OCI-LY1 (cell line): ENCODE measurements at regions not wholly inside any gene's neighbourhood (a gene's known extent, or its start where the extent isn't known, plus 50 kb on each side); places are given as distances from the start of the nearest gene placed in this dataset.

Experiments used
- H2AFZ ChIP-seq: fragments of 200-600 bp; sonication (generic), shearing (Covaris generic); 2 replicates; pipeline ENCODE4 v1.6.0; 2014; ENCODE audit warnings: antibody characterized with exemption, mild to moderate bottlenecking, low read length
- H3F3A ChIP-seq: fragments of 200-600 bp; sonication (generic), shearing (Covaris generic); 2 replicates; pipeline ENCODE4 v1.6.0; 2014; ENCODE audit warnings: mild to moderate bottlenecking, antibody characterized with exemption, low read length, moderate library complexity; ENCODE audit not compliant: insufficient read depth
- H3K27ac ChIP-seq: fragments of 200-600 bp; sonication (generic); 2 replicates; pipeline ENCODE4 v1.5.1; 2014; ENCODE audit warnings: low read length, mixed run types, mild to moderate bottlenecking, low read depth; ENCODE audit not compliant: poor library complexity, severe bottlenecking
- H3K27me3 ChIP-seq: fragments of 200-600 bp; sonication (generic); 2 replicates; pipeline ENCODE4 v1.6.0; 2014; ENCODE audit warnings: antibody characterized with exemption, mild to moderate bottlenecking, low read length, moderate library complexity; ENCODE audit not compliant: insufficient read depth
- H3K36me3 ChIP-seq: fragments of 200-600 bp; sonication (generic); 2 replicates; pipeline ENCODE4 v1.6.1; 2014; ENCODE audit warnings: mild to moderate bottlenecking, antibody characterized with exemption, low read length, moderate library complexity, mixed read lengths; ENCODE audit not compliant: insufficient read depth
- H3K4me1 ChIP-seq: fragments of 200-600 bp; sonication (generic); 2 replicates; pipeline ENCODE4 v1.5.1; 2014; ENCODE audit warnings: mild to moderate bottlenecking, low read length, moderate library complexity; ENCODE audit not compliant: insufficient read depth, severe bottlenecking
- H3K4me2 ChIP-seq: fragments of 200-600 bp; sonication (generic), shearing (Covaris generic); 2 replicates; pipeline ENCODE4 v1.6.1; 2014; ENCODE audit warnings: low read length
- H3K4me3 ChIP-seq: fragments of 200-600 bp; sonication (generic); 2 replicates; pipeline ENCODE4 v1.5.1; 2014; ENCODE audit warnings: low read length, low read depth, mild to moderate bottlenecking, mixed read lengths; ENCODE audit not compliant: poor library complexity, severe bottlenecking
- H3K79me2 ChIP-seq: fragments of 200-600 bp; shearing (Covaris generic); 2 replicates; pipeline ENCODE4 v1.6.1; 2016; ENCODE audit warnings: mixed run types, low read length, mixed read lengths; ENCODE audit not compliant: insufficient read depth
- H3K9ac ChIP-seq: fragments of 200-600 bp; sonication (generic), shearing (Covaris generic); 2 replicates; pipeline ENCODE4 v1.6.1; 2014; ENCODE audit warnings: mild to moderate bottlenecking, low read length, mixed read lengths
- H3K9me2 ChIP-seq: fragments of 200-600 bp; sonication (generic), shearing (Covaris generic); 2 replicates; pipeline ENCODE4 v1.6.1; 2014; ENCODE audit warnings: low read depth, mild to moderate bottlenecking, low read length, mixed read lengths
- H3K9me3 ChIP-seq: fragments of 200-600 bp; shearing (Covaris generic); 2 replicates; pipeline ENCODE4 v1.6.1; 2014; ENCODE audit warnings: low read length, mixed read lengths
- H4K20me1 ChIP-seq: fragments of 200-600 bp; sonication (generic), shearing (Covaris generic); 2 replicates; pipeline ENCODE4 v1.6.0; 2016; ENCODE audit warnings: mild to moderate bottlenecking, low read length; ENCODE audit not compliant: insufficient read depth
- CTCF ChIP-seq: fragments of 200-600 bp; sonication (generic), shearing (Covaris generic); IDR thresholded peaks from 2 replicates; pipeline ENCODE4 v1.5.1; 2017; ENCODE audit warnings: mild to moderate bottlenecking, antibody characterized with exemption, low read length, moderate library complexity, mixed read lengths
- EZH2 ChIP-seq: fragments of 200-600 bp; sonication (generic), shearing (Covaris generic); IDR thresholded peaks from 2 replicates; pipeline ENCODE4 v1.8.0; 2017; ENCODE audit warnings: borderline replicate concordance, mixed run types, mild to moderate bottlenecking, antibody characterized with exemption, low read length, moderate library complexity, mixed read lengths

GRCh38 chr2:53572696-53573095, 194.9 kb upstream of the CHAC2 start:
- Histone ChIP-seq H3K27me3 (no peaks in the 10 kb centered on the region), H3K4me1 (no peaks in the 10 kb centered on the region), H3K4me3 (no peak overlapping the region), H3K9me2 (no peaks in the 10 kb centered on the region), H3K27ac (no peak overlapping the region), H3K9me3 (no peaks in the 10 kb centered on the region), H3K9ac (no peak overlapping the region), H2AFZ (no peak overlapping the region), H3K79me2 (no peaks in the 10 kb centered on the region), H4K20me1 (no peaks in the 10 kb centered on the region), H3F3A (no peaks in the 10 kb centered on the region), H3K36me3 (no peaks in the 10 kb centered on the region), H3K4me2 (no peak overlapping the region)
- TF ChIP-seq CTCF (no peak), EZH2 (no peak)

GRCh38 chr2:53569957-53570727, 197.5 kb upstream of the CHAC2 start:
- Histone ChIP-seq H3K27ac (no peak overlapping the region), H3K9me2 (no peaks in the 10 kb centered on the region), H2AFZ (no peak overlapping the region), H4K20me1 (no peaks in the 10 kb centered on the region), H3K27me3 (no peaks in the 10 kb centered on the region), H3K9ac (no peak overlapping the region), H3K9me3 (no peaks in the 10 kb centered on the region), H3K4me1 (no peaks in the 10 kb centered on the region), H3K4me2 (no peak overlapping the region), H3F3A (no peaks in the 10 kb centered on the region), H3K36me3 (no peaks in the 10 kb centered on the region), H3K4me3 (no peak overlapping the region), H3K79me2 (no peaks in the 10 kb centered on the region)
- TF ChIP-seq CTCF: no peak
- no peak for TF ChIP-seq EZH2

GRCh38 chr2:53568469-53568868, 199.1 kb upstream of the CHAC2 start:
- TF ChIP-seq EZH2: no peak
- TF ChIP-seq CTCF: no peak
- no peak overlapping the region for H3K4me3 ChIP-seq
- H3K4me1 ChIP-seq: no peaks in the 10 kb centered on the region
- H3K27me3 ChIP-seq: no peaks in the 10 kb centered on the region
- H3K9me2 ChIP-seq: no peaks in the 10 kb centered on the region
- H3K4me2 ChIP-seq: no peak overlapping the region
- no peaks in the 10 kb centered on the region for H3F3A ChIP-seq
- no peaks in the 10 kb centered on the region for H4K20me1 ChIP-seq
- H3K36me3 ChIP-seq: no peaks in the 10 kb centered on the region
- no peaks in the 10 kb centered on the region for H3K9me3 ChIP-seq
- no peaks in the 10 kb centered on the region for H3K79me2 ChIP-seq
- no peak overlapping the region for H3K9ac ChIP-seq
- H3K27ac ChIP-seq: no peak overlapping the region
- no peak overlapping the region for H2AFZ ChIP-seq
